OCI-LY1 (cell line): ENCODE measurements at regions not wholly inside any gene's neighbourhood (a gene's known extent, or its start where the extent isn't known, plus 50 kb on each side); places are given as distances from the start of the nearest gene placed in this dataset.
"Not testable (repeated sequence)": the region's sequence is repeated elsewhere in the genome, so short reads cannot be mapped to it uniquely, and the experiment has no call there.

Source experiments
- EZH2 ChIP-seq: fragments of 200-600 bp; sonication (generic), shearing (Covaris generic); IDR thresholded peaks from 2 replicates; pipeline ENCODE4 v1.8.0; 2017; ENCODE audit warnings: borderline replicate concordance, mixed run types, mild to moderate bottlenecking, antibody characterized with exemption, low read length, moderate library complexity, mixed read lengths
- TF ChIP-seq, protein P1 (sequence below): fragments of 200-600 bp; sonication (generic), shearing (Covaris generic); IDR thresholded peaks from 2 replicates; pipeline ENCODE4 v1.5.1; 2017; ENCODE audit warnings: mild to moderate bottlenecking, antibody characterized with exemption, low read length, moderate library complexity, mixed read lengths

DNA sequence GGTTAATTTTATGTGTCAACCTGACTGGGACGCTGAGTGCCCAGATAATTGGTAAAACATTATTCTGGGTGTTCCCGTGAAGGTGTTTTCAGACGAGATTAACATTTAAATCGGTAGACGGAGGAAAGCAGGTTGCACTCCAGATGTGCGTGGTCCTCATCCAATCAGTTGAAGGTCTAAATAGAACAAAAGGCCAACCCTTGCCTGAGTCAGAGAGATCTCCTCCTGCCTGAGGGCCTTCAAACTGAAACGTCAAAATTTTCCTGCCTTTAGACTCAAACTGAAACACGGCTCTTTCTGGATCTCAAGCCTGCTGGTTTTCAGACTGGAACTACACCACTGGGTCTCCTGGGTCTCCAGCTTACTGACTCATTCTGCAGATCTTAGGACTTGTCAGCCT, 70.9 kb downstream of the NPIPA5 start:
- TF ChIP-seq, protein P1, sequence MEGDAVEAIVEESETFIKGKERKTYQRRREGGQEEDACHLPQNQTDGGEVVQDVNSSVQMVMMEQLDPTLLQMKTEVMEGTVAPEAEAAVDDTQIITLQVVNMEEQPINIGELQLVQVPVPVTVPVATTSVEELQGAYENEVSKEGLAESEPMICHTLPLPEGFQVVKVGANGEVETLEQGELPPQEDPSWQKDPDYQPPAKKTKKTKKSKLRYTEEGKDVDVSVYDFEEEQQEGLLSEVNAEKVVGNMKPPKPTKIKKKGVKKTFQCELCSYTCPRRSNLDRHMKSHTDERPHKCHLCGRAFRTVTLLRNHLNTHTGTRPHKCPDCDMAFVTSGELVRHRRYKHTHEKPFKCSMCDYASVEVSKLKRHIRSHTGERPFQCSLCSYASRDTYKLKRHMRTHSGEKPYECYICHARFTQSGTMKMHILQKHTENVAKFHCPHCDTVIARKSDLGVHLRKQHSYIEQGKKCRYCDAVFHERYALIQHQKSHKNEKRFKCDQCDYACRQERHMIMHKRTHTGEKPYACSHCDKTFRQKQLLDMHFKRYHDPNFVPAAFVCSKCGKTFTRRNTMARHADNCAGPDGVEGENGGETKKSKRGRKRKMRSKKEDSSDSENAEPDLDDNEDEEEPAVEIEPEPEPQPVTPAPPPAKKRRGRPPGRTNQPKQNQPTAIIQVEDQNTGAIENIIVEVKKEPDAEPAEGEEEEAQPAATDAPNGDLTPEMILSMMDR, result not testable (repeated sequence)
- TF ChIP-seq EZH2, result not testable (repeated sequence)
